H1 (cell line): ENCODE measurements at regions not wholly inside any gene's neighbourhood (a gene's known extent, or its start where the extent isn't known, plus 50 kb on each side); places are given as distances from the start of the nearest gene placed in this dataset.

Source experiments
- CTCF ChIA-PET: fragments of 300-600 bp; sonication (Branson Sonifier 250); formaldehyde crosslinking; loops from one replicate; lab custom pipeline; 2021; ENCODE audit not compliant: partially characterized antibody; lab: Charles Lee
- POLR2A ChIA-PET: fragments of 300-600 bp; sonication (Branson Sonifier 250); formaldehyde crosslinking; loops from one replicate; lab custom pipeline; 2021; ENCODE audit warnings: inconsistent platforms; ENCODE audit not compliant: partially characterized antibody; lab: Charles Lee
- DNase-seq, 2 experiments: peaks; one replicate each; pipeline versions ENCODE4 v3.0.0 to v3.0.0-alpha.2; 2010 to 2022; ENCODE audit warnings: low spot score in 2 of 2, low read depth in 1 of 2, mixed read lengths in 1 of 2
- FAIRE-seq: peaks from 2 replicates; lab custom pipeline; 2011; peaks lifted over from hg19 to GRCh38; lab: Jason Lieb, UNC
- H2AFZ ChIP-seq: 2 replicates; pipeline ENCODE4 v1.8.1; 2012; ENCODE audit warnings: low read length, inconsistent platforms
- H2AK5ac ChIP-seq: 2 replicates; pipeline ENCODE4 v1.6.1; 2013; ENCODE audit warnings: low read depth, low read length
- H2BK120ac ChIP-seq: replicated peaks from 2 replicates; pipeline ENCODE3; 2013; ENCODE audit warnings: low read depth, low read length, inconsistent platforms
- H2BK12ac ChIP-seq: 2 replicates; pipeline ENCODE4 v1.6.1; 2013; ENCODE audit warnings: low read depth, low read length
- H2BK15ac ChIP-seq: 2 replicates; pipeline ENCODE4 v1.6.1; 2013; ENCODE audit warnings: low read length
- H2BK20ac ChIP-seq: 2 replicates; pipeline ENCODE4 v1.6.1; 2013; ENCODE audit warnings: low read length
- H2BK5ac ChIP-seq: 2 replicates; pipeline ENCODE4 v1.6.1; 2013; ENCODE audit warnings: low read depth, low read length
- H3K14ac ChIP-seq: 2 replicates; pipeline ENCODE4 v1.6.1; 2013; ENCODE audit warnings: inconsistent platforms; ENCODE audit not compliant: insufficient read length
- H3K18ac ChIP-seq: 2 replicates; pipeline ENCODE4 v1.6.1; 2013; ENCODE audit warnings: low read length; ENCODE audit errors: extremely low read depth
- H3K23ac ChIP-seq: 2 replicates; pipeline ENCODE4 v1.6.1; 2013; ENCODE audit warnings: inconsistent platforms; ENCODE audit not compliant: insufficient read length
- H3K23me2 ChIP-seq: 2 replicates; pipeline ENCODE4 v1.6.1; 2013; ENCODE audit warnings: low read depth, low read length
- H3K27ac ChIP-seq: 2 replicates; pipeline ENCODE4 v1.6.1; 2011; ENCODE audit warnings: low read depth, low read length, inconsistent platforms
- H3K27me3 ChIP-seq, 4 experiments: replicated peaks in 1 of 4; 1 replicate in 1 of 4; 2 replicates in 3 of 4; pipeline versions ENCODE4 v1.6.1 to v1.8.1; 2011 to 2013; ENCODE audit warnings: low read length in 3 of 4, mild to moderate bottlenecking in 3 of 4, inconsistent platforms in 2 of 4, mixed read lengths in 2 of 4, moderate library complexity in 1 of 4; ENCODE audit not compliant: control insufficient read depth in 3 of 4, insufficient read depth in 3 of 4; ENCODE audit errors: extremely low read depth in 1 of 4
- H3K36me3 ChIP-seq, 4 experiments: 2 replicates each; pipeline versions ENCODE4 v1.6.1 to v1.8.1; 2011 to 2013; ENCODE audit warnings: mild to moderate bottlenecking in 4 of 4, low read length in 3 of 4, moderate library complexity in 2 of 4, control low read depth in 1 of 4, inconsistent platforms in 1 of 4; ENCODE audit not compliant: insufficient read depth in 4 of 4, control insufficient read depth in 2 of 4
- H3K4ac ChIP-seq: replicated peaks from 2 replicates; pipeline ENCODE3; 2013; ENCODE audit warnings: low read length, low read depth, mixed read lengths, inconsistent platforms; ENCODE audit not compliant: insufficient read length
- H3K4me1 ChIP-seq, 4 experiments: replicated peaks in 1 of 4; 1 replicate in 1 of 4; 2 replicates in 3 of 4; pipeline versions ENCODE4 v1.6.1 to v1.8.1; 2011 to 2013; ENCODE audit warnings: low read length in 3 of 4, inconsistent platforms in 2 of 4, mixed read lengths in 1 of 4; ENCODE audit not compliant: insufficient read depth in 4 of 4, control insufficient read depth in 3 of 4
- H3K4me2 ChIP-seq, 2 experiments: 2 replicates each; pipeline versions ENCODE4 v1.6.1 to v1.8.1; 2011 to 2013; ENCODE audit warnings: low read depth in 2 of 2, low read length in 2 of 2, control low read depth in 1 of 2, inconsistent platforms in 1 of 2, mild to moderate bottlenecking in 1 of 2; ENCODE audit not compliant: insufficient read depth in 1 of 2
- H3K4me3 ChIP-seq, 4 experiments: fragments of 200-600, 300-600 bp in 1 of 4; sonication (generic), shearing (Covaris generic), sonication (Bioruptor Twin) in 1 of 4; 2 replicates each; pipeline versions ENCODE4 v1.5.1 to v1.8.1; 2011 to 2016; ENCODE audit warnings: low read length in 4 of 4, low read depth in 3 of 4, control low read depth in 2 of 4, inconsistent platforms in 2 of 4, mild to moderate bottlenecking in 2 of 4, mixed read lengths in 1 of 4, moderate library complexity in 1 of 4; ENCODE audit not compliant: insufficient read depth in 2 of 4; ENCODE audit errors: extremely low read depth in 1 of 4
- H3K56ac ChIP-seq: replicated peaks from 2 replicates; pipeline ENCODE3; 2013; ENCODE audit warnings: low read depth, mild to moderate bottlenecking, mixed read lengths, low read length, inconsistent platforms; ENCODE audit not compliant: insufficient read length
- H3K79me1 ChIP-seq: 2 replicates; pipeline ENCODE4 v1.6.1; 2013; ENCODE audit warnings: low read depth, low read length, control low read depth
- H3K79me2 ChIP-seq, 2 experiments: 2 replicates each; pipeline versions ENCODE4 v1.6.1 to v1.8.1; 2012 to 2013; ENCODE audit warnings: low read length in 2 of 2, mild to moderate bottlenecking in 2 of 2, inconsistent platforms in 1 of 2; ENCODE audit not compliant: insufficient read depth in 2 of 2, control insufficient read depth in 1 of 2
- H3K9ac ChIP-seq, 4 experiments: replicated peaks in 1 of 4; 1 replicate in 1 of 4; 2 replicates in 3 of 4; pipeline versions ENCODE4 v1.6.1 to v1.8.1; 2011 to 2013; ENCODE audit warnings: low read depth in 3 of 4, low read length in 3 of 4, control low read depth in 2 of 4, mild to moderate bottlenecking in 2 of 4, moderate library complexity in 2 of 4, inconsistent platforms in 1 of 4; ENCODE audit errors: extremely low read depth in 1 of 4
- H3K9me3 ChIP-seq, 2 experiments: 2 replicates each; pipeline versions ENCODE4 v1.6.1 to v1.8.1; 2012 to 2013; ENCODE audit warnings: mild to moderate bottlenecking in 2 of 2, moderate library complexity in 2 of 2, control low read depth in 1 of 2, inconsistent platforms in 1 of 2, low read depth in 1 of 2, low read length in 1 of 2, mixed read lengths in 1 of 2; ENCODE audit not compliant: insufficient read depth in 2 of 2
- H4K20me1 ChIP-seq, 2 experiments: replicated peaks in 1 of 2; 2 replicates each; pipeline versions ENCODE3 to v1.8.1; 2011 to 2013; ENCODE audit warnings: inconsistent platforms in 2 of 2, low read length in 2 of 2, mild to moderate bottlenecking in 1 of 2; ENCODE audit not compliant: insufficient read depth in 2 of 2, control insufficient read depth in 1 of 2
- H4K5ac ChIP-seq: 2 replicates; pipeline ENCODE4 v1.6.1; 2013; ENCODE audit warnings: low read length, low read depth, mixed read lengths, inconsistent platforms; ENCODE audit not compliant: insufficient read length
- H4K8ac ChIP-seq: 2 replicates; pipeline ENCODE4 v1.8.0; 2013; ENCODE audit warnings: mild to moderate bottlenecking, moderate library complexity, low read length, inconsistent platforms; ENCODE audit not compliant: insufficient read depth; ENCODE audit errors: extremely low read depth
- H4K91ac ChIP-seq: replicated peaks from 2 replicates; pipeline ENCODE3; 2013; ENCODE audit warnings: low read length, mixed read lengths, inconsistent platforms; ENCODE audit not compliant: insufficient read length
- JUN ChIP-seq: IDR thresholded peaks from 2 replicates; pipeline ENCODE4 v1.6.1; 2011; ENCODE audit warnings: low read depth, mild to moderate bottlenecking, improper control_type of control experiment, low read length
- WGBS, 2 experiments: shearing (Covaris generic) in 1 of 2; methylation state at CpG; one replicate each; pipeline versions ENCODE4 v1.1.6 to v1.1.7; 2013 to 2015; ENCODE audit warnings: low lambda C conversion rate in 2 of 2, mixed read lengths in 2 of 2, inconsistent platforms in 1 of 2, low coverage in 1 of 2, missing lambda C conversion rate in 1 of 2; ENCODE audit not compliant: insufficient replicate concordance in 2 of 2, insufficient coverage in 1 of 2, insufficient read length in 1 of 2; ENCODE audit errors: extremely low coverage in 1 of 2, missing lambda C conversion rate in 1 of 2; 5-methylcytosine and 5-hydroxymethylcytosine counted together

DNA sequence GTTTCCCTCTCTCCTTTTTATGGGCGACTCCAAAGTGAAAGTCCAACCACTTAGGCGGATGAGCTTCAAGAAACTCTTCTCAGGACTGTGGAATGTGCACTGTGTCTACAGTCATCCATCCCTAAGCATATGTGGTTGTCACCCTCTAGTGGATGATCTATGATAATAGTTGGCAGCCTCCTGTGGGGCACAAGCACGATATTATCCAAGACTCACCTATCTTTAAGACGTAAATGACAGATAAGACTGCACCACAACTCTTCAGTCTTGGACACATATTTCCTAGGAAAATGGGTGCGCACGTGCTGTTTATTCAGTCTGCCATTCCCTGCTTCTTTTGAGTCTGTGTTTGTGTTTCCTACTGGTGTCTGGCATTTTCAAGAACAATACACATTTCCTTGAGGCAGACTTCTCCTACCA, 145.5 kb upstream of the CTAGE1 start:
- 64% methylated on average over 6 of the region's 6 CpGs; no CpG with 5 or more reads in 1 of the 2 experiments for WGBS, 2 experiments
- H3K14ac ChIP-seq = no peak overlapping the region
- no peak overlapping the region for H3K4ac ChIP-seq
- no peak overlapping the region for H3K27ac ChIP-seq
- peak; percentile 83 for FAIRE-seq
- H3K9ac ChIP-seq = no peak overlapping the region
- no peaks in the 10 kb centered on the region for H3K79me2 ChIP-seq
- H3K23ac ChIP-seq = no peak overlapping the region
- H2BK5ac ChIP-seq = no peak overlapping the region
- no peak overlapping the region for H2BK20ac ChIP-seq
- H3K27me3 ChIP-seq = peaks cover 7 to 31% (median 27%) of the 10 kb centered on the region in 4 experiments
- H3K4me1 ChIP-seq = peaks cover 0 to 3% (median 1%) of the 10 kb centered on the region in 4 experiments; a peak in 4 of 7 replicates
- no peak overlapping the region for H4K91ac ChIP-seq
- no peak for DNase-seq
- POLR2A ChIA-PET = no interaction called here
- no peak overlapping the region for H2BK120ac ChIP-seq
- CTCF ChIA-PET = interaction anchor here (0.5 to 2.4 kb wide), 13 partner anchors 9 to 565 kb away, joined by 3 to 7 read pairs (median 3); no protein-coding TSS in a partner anchor
- no peak overlapping the region for H3K18ac ChIP-seq
- no peak overlapping the region for H3K4me3 ChIP-seq
- no peaks in the 10 kb centered on the region for H3K9me3 ChIP-seq
- no peak overlapping the region for H2BK12ac ChIP-seq
- H4K8ac ChIP-seq = no peak overlapping the region
- no peak overlapping the region for H3K4me2 ChIP-seq
- no peaks in the 10 kb centered on the region for H3K79me1 ChIP-seq
- no peak overlapping the region for H2AFZ ChIP-seq
- H2AK5ac ChIP-seq = no peak overlapping the region
- H2BK15ac ChIP-seq = no peak overlapping the region
- H4K5ac ChIP-seq = no peak overlapping the region
- H4K20me1 ChIP-seq = no peaks in the 10 kb centered on the region
- H3K23me2 ChIP-seq = peaks cover 6% of the 10 kb centered on the region; the same call in 1 of the 2 replicates
- no peaks in the 10 kb centered on the region for H3K36me3 ChIP-seq
- H3K56ac ChIP-seq = no peak overlapping the region
- no peak for TF ChIP-seq JUN
